Lower lobe of right lung (tissue), 2 donors: ENCODE measurements at regions not wholly inside any gene's neighbourhood (a gene's known extent, or its start where the extent isn't known, plus 50 kb on each side); places are given as distances from the start of the nearest gene placed in this dataset.

Experiments used
- ATAC-seq, 2 donors: fragments of 200-7000 bp; cut with Tn5 transposase; one replicate each; pipeline ENCODE4 v1.9.1; 2020 to 2022; ENCODE audit warnings: mild to moderate bottlenecking in 2 of 2, moderate library complexity in 2 of 2
- DNase-seq: peaks from one replicate; pipeline ENCODE4 v3.0.0-alpha.2; 2020
- H3K27ac ChIP-seq: fragments of 200-600 bp; one replicate; pipeline ENCODE4 v1.8.0; 2022
- H3K27me3 ChIP-seq: fragments of 200-600 bp; one replicate; pipeline ENCODE4 v1.8.0; 2022; ENCODE audit warnings: low read depth
- H3K36me3 ChIP-seq: fragments of 200-600 bp; one replicate; pipeline ENCODE4 v1.8.0; 2022; ENCODE audit warnings: mild to moderate bottlenecking
- H3K4me1 ChIP-seq: fragments of 200-600 bp; one replicate; pipeline ENCODE4 v1.8.0; 2022
- H3K4me3 ChIP-seq: fragments of 200-600 bp; one replicate; pipeline ENCODE4 v1.8.0; 2022; ENCODE audit warnings: mild to moderate bottlenecking
- H3K9me3 ChIP-seq: fragments of 200-600 bp; one replicate; pipeline ENCODE4 v1.8.0; 2022
- CTCF ChIP-seq: fragments of 200-600 bp; IDR thresholded peaks from one replicate; pipeline ENCODE4 v1.8.0; 2022; ENCODE audit warnings: antibody characterized with exemption, mild to moderate bottlenecking
- intact Hi-C: fragments of 100-400 bp; cut with DNase I; formaldehyde crosslinking; loops from one replicate; pipeline ENCODE4 v1.11.0; 2022
- donor health status: DM: no; HTN: yes; CAD: no; lungs with severe emphysema.

DNA sequence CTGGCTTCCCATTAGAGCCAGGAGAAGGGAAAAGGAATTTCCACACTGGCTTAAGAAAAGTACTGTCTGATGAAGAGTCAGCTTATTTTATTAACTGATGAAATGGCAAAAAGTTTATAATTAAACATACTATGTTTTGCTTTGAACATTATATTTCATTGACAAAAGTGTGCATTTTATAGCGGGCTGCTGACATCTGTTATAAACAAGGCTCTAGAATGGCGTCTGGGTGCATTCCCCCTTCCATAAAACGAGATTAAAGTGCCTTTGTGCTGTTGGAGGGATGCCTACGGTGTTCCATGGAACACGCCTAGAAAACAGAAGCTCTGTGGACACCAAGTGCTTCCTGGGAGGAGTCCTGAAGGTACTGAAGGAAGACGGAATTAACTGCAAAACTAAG, 220.2 kb downstream of the SNX10 start:
- Histone ChIP-seq H3K36me3 (no peaks in the 10 kb centered on the region), H3K27me3 (no peaks in the 10 kb centered on the region), H3K4me3 (no peak overlapping the region), H3K27ac (no peak overlapping the region), H3K9me3 (no peaks in the 10 kb centered on the region), H3K4me1 (no peaks in the 10 kb centered on the region)
- DNase-seq = no peak
- intact Hi-C loops = no loop called here
- no peak for ATAC-seq
- TF ChIP-seq CTCF = no peak

DNA sequence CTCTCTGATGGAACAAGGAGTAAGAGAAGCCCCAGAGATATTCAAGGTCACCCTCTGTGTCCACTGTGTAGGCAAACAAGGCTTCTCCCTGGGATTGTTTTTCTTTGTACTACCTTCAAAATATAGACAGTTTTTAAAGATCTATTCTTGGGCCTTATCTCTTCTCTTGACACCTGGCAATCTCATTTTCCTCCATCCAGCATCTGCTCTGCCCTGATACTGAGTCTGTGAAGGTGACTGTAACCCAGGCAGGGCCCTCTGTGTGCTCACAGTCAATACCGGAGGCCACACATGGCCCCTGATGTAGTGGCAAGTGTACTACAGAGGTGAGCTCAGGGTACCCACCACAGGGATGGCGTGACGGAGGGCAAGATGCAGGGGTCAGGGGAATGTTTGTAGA, 221.1 kb downstream of the SNX10 start:
- no peaks in the 10 kb centered on the region for H3K27me3 ChIP-seq
- H3K36me3 ChIP-seq = no peaks in the 10 kb centered on the region
- H3K9me3 ChIP-seq = no peaks in the 10 kb centered on the region
- H3K4me3 ChIP-seq = no peak overlapping the region
- DNase-seq (no peak), ATAC-seq (no peak)
- H3K4me1 ChIP-seq = no peaks in the 10 kb centered on the region
- intact Hi-C loops = no loop called here
- H3K27ac ChIP-seq = no peak overlapping the region
- no peak for TF ChIP-seq CTCF

DNA sequence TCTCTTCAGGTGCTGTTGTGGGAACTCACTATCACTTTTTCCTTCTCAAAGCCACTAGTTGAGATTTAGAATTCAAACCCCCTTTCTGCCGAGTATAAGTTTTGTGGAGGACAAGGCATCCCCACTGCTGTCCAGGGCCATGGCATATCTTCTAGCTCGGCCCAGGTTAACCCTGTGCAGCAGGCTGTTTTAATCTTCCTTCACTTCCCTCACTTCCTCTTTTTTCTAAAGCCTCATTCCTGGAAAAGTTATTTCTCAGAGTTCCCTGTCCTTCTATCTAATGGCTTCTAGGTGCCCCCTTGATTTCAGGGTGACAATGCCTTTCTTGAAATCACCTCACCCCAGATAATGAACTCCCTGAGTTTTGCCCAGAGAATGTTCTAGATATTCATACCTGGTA, 222.3 kb downstream of the SNX10 start:
- H3K4me3 ChIP-seq = no peak overlapping the region
- H3K4me1 ChIP-seq = no peaks in the 10 kb centered on the region
- no peaks in the 10 kb centered on the region for H3K9me3 ChIP-seq
- ATAC-seq (no peak), DNase-seq (no peak)
- TF ChIP-seq CTCF = no peak
- no peak overlapping the region for H3K27ac ChIP-seq
- no peaks in the 10 kb centered on the region for H3K27me3 ChIP-seq
- intact Hi-C loops = no loop called here
- no peaks in the 10 kb centered on the region for H3K36me3 ChIP-seq

DNA sequence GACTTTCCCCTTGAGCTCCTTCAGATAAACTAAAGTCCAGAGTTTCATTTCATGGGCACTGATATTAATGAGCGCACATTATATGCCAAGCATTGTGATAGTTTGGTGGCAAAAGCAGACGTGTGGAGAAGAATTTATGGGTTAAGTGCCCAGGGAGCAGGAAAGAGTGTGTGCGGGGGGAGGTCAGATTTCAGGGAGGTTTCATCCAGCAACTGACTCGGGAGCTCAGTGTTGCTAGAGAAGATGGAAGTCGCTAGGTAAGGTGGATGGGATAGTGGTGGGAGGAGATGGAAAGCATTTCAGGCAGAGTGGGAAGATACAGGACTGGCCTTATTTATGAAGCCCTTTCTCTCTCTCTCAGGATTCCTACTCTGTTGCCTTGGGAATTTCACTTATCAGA, 223.0 kb downstream of the SNX10 start:
- Histone ChIP-seq H3K36me3 (no peaks in the 10 kb centered on the region), H3K4me3 (no peak overlapping the region), H3K27me3 (no peaks in the 10 kb centered on the region), H3K9me3 (no peaks in the 10 kb centered on the region), H3K4me1 (no peaks in the 10 kb centered on the region), H3K27ac (no peak overlapping the region)
- DNase-seq (no peak), ATAC-seq (no peak)
- intact Hi-C loops = no loop called here
- no peak for TF ChIP-seq CTCF

DNA sequence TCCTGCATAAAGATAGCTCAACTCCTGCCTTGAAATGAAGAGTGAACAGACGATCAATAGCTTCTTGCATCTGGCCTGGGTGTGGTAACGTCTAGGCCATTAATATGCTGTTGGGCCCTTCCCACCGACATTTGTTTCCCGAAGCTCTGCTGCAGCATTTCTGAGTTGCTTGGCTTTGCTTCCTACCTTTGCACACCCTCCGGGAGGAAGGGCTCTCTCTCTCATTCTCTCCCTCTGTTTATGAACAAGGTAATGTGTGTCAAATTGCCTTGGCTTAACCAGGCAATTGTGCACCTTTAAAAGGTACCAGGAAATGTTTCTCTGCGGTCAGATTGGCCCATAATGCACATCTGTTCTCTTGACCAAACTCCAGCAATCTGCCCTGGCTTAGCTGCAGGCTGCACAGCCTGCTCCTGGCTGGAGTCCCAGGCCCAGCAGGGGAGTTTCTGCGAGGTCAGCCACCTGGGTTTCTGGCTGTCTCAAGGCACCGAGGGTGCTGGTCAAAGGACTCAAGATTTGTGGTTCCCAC, 223.7 kb downstream of the SNX10 start:
- Histone ChIP-seq H3K36me3 (no peaks in the 10 kb centered on the region), H3K9me3 (no peaks in the 10 kb centered on the region), H3K27ac (no peak overlapping the region), H3K27me3 (no peaks in the 10 kb centered on the region), H3K4me3 (no peak overlapping the region), H3K4me1 (no peaks in the 10 kb centered on the region)
- DNase-seq = no peak
- no peak for TF ChIP-seq CTCF
- intact Hi-C loops = no loop called here
- no peak for ATAC-seq

- no peak for ATAC-seq
- Histone ChIP-seq H3K27ac (no peak overlapping the region), H3K36me3 (no peaks in the 10 kb centered on the region), H3K4me1 (no peaks in the 10 kb centered on the region), H3K27me3 (no peaks in the 10 kb centered on the region), H3K9me3 (no peaks in the 10 kb centered on the region), H3K4me3 (no peak overlapping the region)
- DNase-seq = no peak
- no peak for TF ChIP-seq CTCF
- intact Hi-C loops = no loop called here
Measured at GRCh38 chr7:26520483-26520882, 228.8 kb downstream of the SNX10 start.
